Lower lobe of right lung (tissue), 2 donors: ENCODE measurements at regions not wholly inside any gene's neighbourhood (a gene's known extent, or its start where the extent isn't known, plus 50 kb on each side); places are given as distances from the start of the nearest gene placed in this dataset.
"Not testable (repeated sequence)": the region's sequence is repeated elsewhere in the genome, so short reads cannot be mapped to it uniquely, and the experiment has no call there.

ENCODE experiments used
- ATAC-seq, 2 donors: fragments of 200-7000 bp; cut with Tn5 transposase; one replicate each; pipeline ENCODE4 v1.9.1; 2020 to 2022; ENCODE audit warnings: mild to moderate bottlenecking in 2 of 2, moderate library complexity in 2 of 2
- DNase-seq: peaks from one replicate; pipeline ENCODE4 v3.0.0-alpha.2; 2020
- H3K27ac ChIP-seq: fragments of 200-600 bp; one replicate; pipeline ENCODE4 v1.8.0; 2022
- H3K27me3 ChIP-seq: fragments of 200-600 bp; one replicate; pipeline ENCODE4 v1.8.0; 2022; ENCODE audit warnings: low read depth
- H3K36me3 ChIP-seq: fragments of 200-600 bp; one replicate; pipeline ENCODE4 v1.8.0; 2022; ENCODE audit warnings: mild to moderate bottlenecking
- H3K4me1 ChIP-seq: fragments of 200-600 bp; one replicate; pipeline ENCODE4 v1.8.0; 2022
- H3K4me3 ChIP-seq: fragments of 200-600 bp; one replicate; pipeline ENCODE4 v1.8.0; 2022; ENCODE audit warnings: mild to moderate bottlenecking
- H3K9me3 ChIP-seq: fragments of 200-600 bp; one replicate; pipeline ENCODE4 v1.8.0; 2022
- intact Hi-C: fragments of 100-400 bp; cut with DNase I; formaldehyde crosslinking; loops from one replicate; pipeline ENCODE4 v1.11.0; 2022
- TF ChIP-seq, protein P1 (sequence below): fragments of 200-600 bp; IDR thresholded peaks from one replicate; pipeline ENCODE4 v1.8.0; 2022; ENCODE audit warnings: antibody characterized with exemption, mild to moderate bottlenecking
- donor health status: DM: no; HTN: yes; CAD: no; lungs with severe emphysema.

GRCh38 chr6:109251839-109252238 is 130.4 kb downstream of the CD164 start:
- H3K9me3 ChIP-seq, result no peaks in the 10 kb centered on the region
- no peaks in the 10 kb centered on the region for H3K4me1 ChIP-seq
- ATAC-seq, result no peak
- H3K27ac ChIP-seq, result no peak overlapping the region
- no peak overlapping the region for H3K4me3 ChIP-seq
- H3K27me3 ChIP-seq, result no peaks in the 10 kb centered on the region
- no peaks in the 10 kb centered on the region for H3K36me3 ChIP-seq
- intact Hi-C loops, result no loop called here
- TF ChIP-seq, protein P1, sequence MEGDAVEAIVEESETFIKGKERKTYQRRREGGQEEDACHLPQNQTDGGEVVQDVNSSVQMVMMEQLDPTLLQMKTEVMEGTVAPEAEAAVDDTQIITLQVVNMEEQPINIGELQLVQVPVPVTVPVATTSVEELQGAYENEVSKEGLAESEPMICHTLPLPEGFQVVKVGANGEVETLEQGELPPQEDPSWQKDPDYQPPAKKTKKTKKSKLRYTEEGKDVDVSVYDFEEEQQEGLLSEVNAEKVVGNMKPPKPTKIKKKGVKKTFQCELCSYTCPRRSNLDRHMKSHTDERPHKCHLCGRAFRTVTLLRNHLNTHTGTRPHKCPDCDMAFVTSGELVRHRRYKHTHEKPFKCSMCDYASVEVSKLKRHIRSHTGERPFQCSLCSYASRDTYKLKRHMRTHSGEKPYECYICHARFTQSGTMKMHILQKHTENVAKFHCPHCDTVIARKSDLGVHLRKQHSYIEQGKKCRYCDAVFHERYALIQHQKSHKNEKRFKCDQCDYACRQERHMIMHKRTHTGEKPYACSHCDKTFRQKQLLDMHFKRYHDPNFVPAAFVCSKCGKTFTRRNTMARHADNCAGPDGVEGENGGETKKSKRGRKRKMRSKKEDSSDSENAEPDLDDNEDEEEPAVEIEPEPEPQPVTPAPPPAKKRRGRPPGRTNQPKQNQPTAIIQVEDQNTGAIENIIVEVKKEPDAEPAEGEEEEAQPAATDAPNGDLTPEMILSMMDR, result no peak
- DNase-seq, result no peak

DNA sequence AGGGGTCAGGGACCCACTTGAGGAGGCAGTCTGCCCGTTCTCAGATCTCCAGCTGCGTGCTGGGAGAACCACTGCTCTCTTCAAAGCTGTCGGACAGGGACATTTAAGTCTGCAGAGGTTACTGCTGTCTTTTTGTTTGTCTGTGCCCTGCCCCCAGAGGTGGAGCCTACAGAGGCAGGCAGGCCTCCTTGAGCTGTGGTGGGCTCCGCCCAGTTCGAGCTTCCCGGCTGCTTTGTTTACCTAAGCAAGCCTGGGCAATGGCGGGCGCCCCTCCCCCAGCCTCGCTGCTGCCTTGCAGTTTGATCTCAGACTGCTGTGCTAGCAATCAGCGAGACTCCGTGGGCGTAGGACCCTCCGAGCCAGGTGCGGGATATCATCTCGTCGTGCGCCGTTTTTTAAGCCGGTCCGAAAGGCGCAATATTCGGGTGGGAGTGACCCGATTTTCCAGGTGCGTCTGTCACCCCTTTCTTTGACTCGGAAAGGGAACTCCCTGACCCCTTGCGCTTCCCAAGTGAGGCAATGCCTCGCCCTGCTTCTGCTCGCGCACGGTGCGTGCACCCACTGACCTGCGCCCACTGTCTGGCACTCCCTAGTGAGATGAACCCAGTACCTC is 131.6 kb downstream of the CD164 start:
- H3K27me3 ChIP-seq, intact Hi-C loops, H3K36me3 ChIP-seq, H3K9me3 ChIP-seq, ATAC-seq, H3K4me1 ChIP-seq, H3K27ac ChIP-seq, H3K4me3 ChIP-seq, DNase-seq: not testable (repeated sequence)

DNA sequence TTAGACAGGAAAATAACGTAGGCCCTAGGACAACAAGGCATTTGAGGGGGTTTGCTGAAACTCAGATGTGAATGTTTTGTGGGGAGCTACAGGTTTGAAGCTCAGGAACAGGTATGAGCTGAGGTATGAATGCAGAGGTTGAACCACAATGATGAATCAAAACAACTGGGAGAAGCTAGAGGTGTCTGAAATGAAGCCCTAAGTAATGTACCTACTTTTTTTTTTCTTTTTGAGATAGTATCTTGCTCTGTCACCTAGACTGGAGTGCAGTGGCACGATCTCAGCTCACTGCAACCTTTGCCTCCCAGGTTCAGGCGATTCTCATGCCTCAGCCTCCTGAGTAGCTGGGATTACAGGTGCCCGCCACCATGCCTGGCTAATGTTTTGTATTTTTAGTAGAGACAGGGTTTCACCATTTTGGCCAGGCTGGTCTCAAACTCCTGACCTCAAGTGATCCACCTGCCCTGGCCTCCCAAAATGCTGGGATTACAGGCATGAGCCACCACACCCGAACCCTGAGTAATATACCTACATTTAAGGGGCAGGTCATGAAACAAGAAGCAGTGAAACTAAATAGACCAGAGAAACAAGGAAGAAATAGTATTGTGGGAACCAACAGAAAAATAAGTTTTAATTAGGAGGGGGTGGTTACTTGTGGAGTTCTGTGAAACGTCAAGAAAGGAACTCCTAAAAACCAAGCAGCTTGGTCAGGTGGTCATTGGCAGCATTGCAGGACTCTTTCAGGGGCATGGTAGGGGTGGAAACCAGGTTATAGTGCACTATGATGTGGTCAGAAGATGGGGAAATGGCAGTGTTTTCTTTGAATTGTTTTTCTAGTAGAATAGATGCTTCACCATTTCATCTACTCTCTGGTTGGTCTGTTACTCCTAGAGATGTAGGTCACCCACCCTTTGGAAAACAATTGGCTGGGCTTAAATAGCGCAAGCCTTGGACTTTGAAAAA is 138.1 kb downstream of the CD164 start:
- peak in 1 of 2 donors; percentile 46 for ATAC-seq
- H3K27me3 ChIP-seq, result no peaks in the 10 kb centered on the region
- no peaks in the 10 kb centered on the region for H3K36me3 ChIP-seq
- TF ChIP-seq, protein P1, result no peak
- intact Hi-C loops, result no loop called here
- no peak for DNase-seq
- H3K9me3 ChIP-seq, result no peaks in the 10 kb centered on the region
- H3K4me3 ChIP-seq, result no peak overlapping the region
- H3K4me1 ChIP-seq, result peaks cover 17% of the 10 kb centered on the region
- no peak overlapping the region for H3K27ac ChIP-seq

- Histone ChIP-seq H3K27ac (no peak overlapping the region), H3K4me1 (peaks cover 26% of the 10 kb centered on the region), H3K9me3 (no peaks in the 10 kb centered on the region), H3K36me3 (no peaks in the 10 kb centered on the region), H3K4me3 (no peak overlapping the region), H3K27me3 (no peaks in the 10 kb centered on the region)
- DNase-seq, result no peak
- no peak for ATAC-seq
- intact Hi-C loops, result no loop called here
- TF ChIP-seq, protein P1, result no peak
Measured at GRCh38 chr6:109242925-109243324, 139.3 kb downstream of the CD164 start.

DNA sequence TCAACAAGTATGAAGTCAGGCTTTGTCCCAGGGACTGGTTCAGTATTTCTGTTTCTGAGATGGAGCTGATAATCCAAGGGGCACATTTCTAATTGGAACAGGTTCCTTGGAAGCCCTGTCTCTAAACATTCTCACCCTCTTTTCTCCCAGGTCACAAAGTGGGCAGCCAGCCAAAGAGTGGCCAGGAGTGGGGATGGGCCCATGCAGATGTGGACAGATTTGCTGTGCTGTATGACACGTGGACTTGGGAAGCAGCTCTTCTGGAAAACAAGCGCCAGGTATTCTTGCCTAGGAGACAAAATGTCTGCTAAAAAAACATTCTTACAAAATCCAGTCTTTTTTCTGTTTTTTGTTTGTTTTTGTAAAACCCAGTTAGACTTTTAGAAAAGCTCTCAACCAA is 140.2 kb downstream of the CD164 start:
- no peak for DNase-seq
- no peak for ATAC-seq
- no peaks in the 10 kb centered on the region for H3K36me3 ChIP-seq
- peaks cover 26% of the 10 kb centered on the region for H3K4me1 ChIP-seq
- H3K4me3 ChIP-seq, result no peak overlapping the region
- H3K27ac ChIP-seq, result no peak overlapping the region
- TF ChIP-seq, protein P1, result no peak
- no peaks in the 10 kb centered on the region for H3K9me3 ChIP-seq
- intact Hi-C loops, result no loop called here
- H3K27me3 ChIP-seq, result no peaks in the 10 kb centered on the region

- H3K9me3 ChIP-seq, result no peaks in the 10 kb centered on the region
- intact Hi-C loops, result no loop called here
- H3K4me3 ChIP-seq, result no peak overlapping the region
- H3K36me3 ChIP-seq, result no peaks in the 10 kb centered on the region
- H3K27me3 ChIP-seq, result no peaks in the 10 kb centered on the region
- H3K27ac ChIP-seq, result no peak overlapping the region
- DNase-seq (no peak), ATAC-seq (no peak)
- H3K4me1 ChIP-seq, result peaks cover 33% of the 10 kb centered on the region
- TF ChIP-seq, protein P1, result no peak
Measured at GRCh38 chr6:109241199-109241598, 141.1 kb downstream of the CD164 start.
